Sigmoid colon (tissue), 6 donors: ENCODE measurements at regions not wholly inside any gene's neighbourhood (a gene's known extent, or its start where the extent isn't known, plus 50 kb on each side); places are given as distances from the start of the nearest gene placed in this dataset.

Experiments
- DNase-seq: peaks from one replicate; pipeline ENCODE4 v3.0.0-alpha.2; 2019
- H3K27ac ChIP-seq, 4 donors: fragments of 200-600 bp; sonication (generic); one replicate each; pipeline ENCODE4 v1.5.1; 2016 to 2019; ENCODE audit warnings: mild to moderate bottlenecking in 1 of 4
- H3K27me3 ChIP-seq, 3 donors: fragments of 200-600 bp; sonication (generic); one replicate each; pipeline ENCODE4 v1.5.1; 2019; ENCODE audit warnings: mild to moderate bottlenecking in 1 of 3
- H3K36me3 ChIP-seq, 4 donors: fragments of 200-600 bp; sonication (generic); one replicate each; pipeline ENCODE4 v1.5.1; 2016 to 2019
- H3K4me1 ChIP-seq, 4 donors: fragments of 200-600 bp; sonication (generic); one replicate each; pipeline ENCODE4 v1.5.1; 2017 to 2019
- H3K4me3 ChIP-seq, 4 donors: fragments of 200-600 bp; sonication (generic); one replicate each; pipeline ENCODE4 v1.5.1; 2017 to 2019; ENCODE audit warnings: mild to moderate bottlenecking in 2 of 4, moderate library complexity in 1 of 4
- H3K9me3 ChIP-seq, 4 donors: fragments of 200-600 bp in 3 of 4; sonication (generic) in 3 of 4; one replicate each; pipeline versions ENCODE4 v1.5.1 to v1.6.1; 2013 to 2019
- EP300 ChIP-seq, 4 donors: sonication (generic); formaldehyde crosslinking; IDR thresholded peaks; one replicate each; pipeline ENCODE4 v1.6.1; 2017; ENCODE audit warnings: antibody characterized with exemption in 4 of 4
- POLR2A ChIP-seq, 2 donors: fragments of 450-650 bp; IDR thresholded peaks; one replicate each; pipeline ENCODE4 v1.6.1; 2016; ENCODE audit warnings: antibody characterized with exemption in 2 of 2, mild to moderate bottlenecking in 2 of 2, moderate library complexity in 2 of 2
- POLR2AphosphoS5 ChIP-seq, 4 donors: sonication (generic); formaldehyde crosslinking; IDR thresholded peaks; one replicate each; pipeline ENCODE4 v1.6.1; 2017; ENCODE audit warnings: antibody characterized with exemption in 4 of 4
- WGBS, 2 donors: extraction: QIAGEN DNeasy Blood & Tissue Kit; methylation state at CpG; one replicate each; pipeline ENCODE4 v1.1.7; 2013; 5-methylcytosine and 5-hydroxymethylcytosine counted together
- intact Hi-C: fragments of 100-400 bp; cut with DNase I; formaldehyde crosslinking; loops from one replicate; pipeline ENCODE4 v1.15.1; 2023
- TF ChIP-seq, protein P1 (sequence below), 4 experiments: fragments of 450-650 bp in 3 of 4; fragments of 200-600 bp in 1 of 4; IDR thresholded peaks; one replicate each; pipeline ENCODE4 v1.5.1; 2016 to 2019; ENCODE audit warnings: antibody characterized with exemption in 4 of 4, mild to moderate bottlenecking in 3 of 4, moderate library complexity in 2 of 4
- donor health status: healthy with polysubstance abuse.
- donor health status: healthy.

DNA sequence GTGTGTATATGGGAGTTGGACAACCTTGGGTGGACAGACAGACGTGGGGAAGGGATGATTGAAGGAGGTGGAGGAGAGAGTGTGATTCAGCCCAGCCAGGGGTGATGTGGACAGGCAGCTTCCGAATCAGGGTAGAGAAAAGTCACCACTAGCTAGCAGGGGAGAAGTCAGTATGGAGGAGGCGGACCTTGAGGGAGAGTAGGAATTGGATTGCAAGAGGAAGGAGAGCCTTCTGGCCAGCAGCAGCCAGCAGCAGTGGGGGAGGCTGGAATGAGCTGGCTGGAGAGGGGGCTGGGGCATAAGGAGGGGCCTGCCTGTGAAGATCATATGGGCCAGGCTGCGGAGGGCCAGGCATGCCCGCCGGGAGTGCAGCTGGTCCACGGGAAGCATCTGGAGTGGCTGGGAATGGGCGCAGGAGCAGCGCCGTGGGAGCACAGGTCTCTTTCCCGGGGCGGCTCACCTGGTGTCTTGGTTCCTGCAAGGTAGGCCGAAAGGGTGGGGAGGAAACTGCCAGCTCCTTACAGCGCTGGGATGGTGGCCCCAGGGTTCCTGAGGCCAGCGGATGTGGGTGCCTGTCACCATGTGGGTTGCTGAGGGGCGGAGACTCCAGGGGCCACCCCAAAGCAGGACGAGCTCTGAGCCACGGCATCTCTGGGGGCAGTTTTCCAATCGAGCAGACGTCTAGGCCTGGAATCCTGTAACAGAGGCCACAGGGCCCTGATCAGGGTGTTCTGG lies 235.3 kb downstream of the SEC14L1 start:
- 46 to 78% methylated on average over 20 of the region's 20 CpGs for WGBS, 2 donors
- DNase-seq, result peak; percentile 78
- intact Hi-C loops, result no loop called here
- peaks cover 0 to 85% (median 82%) of the 10 kb centered on the region in 4 donors for H3K4me1 ChIP-seq
- H3K36me3 ChIP-seq, result no peaks in the 10 kb centered on the region
- TF ChIP-seq EP300 (IDR thresholded peaks at IDR 0.05), result peak in 1 of 4 donors; percentile 7
- no peak for TF ChIP-seq POLR2A (IDR thresholded peaks at IDR 0.05)
- peak in 2 of 4 donors; percentile 18 to 36 for TF ChIP-seq POLR2AphosphoS5 (IDR thresholded peaks at IDR 0.05)
- TF ChIP-seq, protein P1, sequence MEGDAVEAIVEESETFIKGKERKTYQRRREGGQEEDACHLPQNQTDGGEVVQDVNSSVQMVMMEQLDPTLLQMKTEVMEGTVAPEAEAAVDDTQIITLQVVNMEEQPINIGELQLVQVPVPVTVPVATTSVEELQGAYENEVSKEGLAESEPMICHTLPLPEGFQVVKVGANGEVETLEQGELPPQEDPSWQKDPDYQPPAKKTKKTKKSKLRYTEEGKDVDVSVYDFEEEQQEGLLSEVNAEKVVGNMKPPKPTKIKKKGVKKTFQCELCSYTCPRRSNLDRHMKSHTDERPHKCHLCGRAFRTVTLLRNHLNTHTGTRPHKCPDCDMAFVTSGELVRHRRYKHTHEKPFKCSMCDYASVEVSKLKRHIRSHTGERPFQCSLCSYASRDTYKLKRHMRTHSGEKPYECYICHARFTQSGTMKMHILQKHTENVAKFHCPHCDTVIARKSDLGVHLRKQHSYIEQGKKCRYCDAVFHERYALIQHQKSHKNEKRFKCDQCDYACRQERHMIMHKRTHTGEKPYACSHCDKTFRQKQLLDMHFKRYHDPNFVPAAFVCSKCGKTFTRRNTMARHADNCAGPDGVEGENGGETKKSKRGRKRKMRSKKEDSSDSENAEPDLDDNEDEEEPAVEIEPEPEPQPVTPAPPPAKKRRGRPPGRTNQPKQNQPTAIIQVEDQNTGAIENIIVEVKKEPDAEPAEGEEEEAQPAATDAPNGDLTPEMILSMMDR (IDR thresholded peaks at IDR 0.05), result no peak
- peak overlapping the region; percentile 95 to 99 (median 99) for H3K27ac ChIP-seq
- no peaks in the 10 kb centered on the region for H3K9me3 ChIP-seq
- H3K4me3 ChIP-seq, result peak overlapping the region; percentile 11 to 99 (median 89)
- H3K27me3 ChIP-seq, result no peaks in the 10 kb centered on the region

DNA sequence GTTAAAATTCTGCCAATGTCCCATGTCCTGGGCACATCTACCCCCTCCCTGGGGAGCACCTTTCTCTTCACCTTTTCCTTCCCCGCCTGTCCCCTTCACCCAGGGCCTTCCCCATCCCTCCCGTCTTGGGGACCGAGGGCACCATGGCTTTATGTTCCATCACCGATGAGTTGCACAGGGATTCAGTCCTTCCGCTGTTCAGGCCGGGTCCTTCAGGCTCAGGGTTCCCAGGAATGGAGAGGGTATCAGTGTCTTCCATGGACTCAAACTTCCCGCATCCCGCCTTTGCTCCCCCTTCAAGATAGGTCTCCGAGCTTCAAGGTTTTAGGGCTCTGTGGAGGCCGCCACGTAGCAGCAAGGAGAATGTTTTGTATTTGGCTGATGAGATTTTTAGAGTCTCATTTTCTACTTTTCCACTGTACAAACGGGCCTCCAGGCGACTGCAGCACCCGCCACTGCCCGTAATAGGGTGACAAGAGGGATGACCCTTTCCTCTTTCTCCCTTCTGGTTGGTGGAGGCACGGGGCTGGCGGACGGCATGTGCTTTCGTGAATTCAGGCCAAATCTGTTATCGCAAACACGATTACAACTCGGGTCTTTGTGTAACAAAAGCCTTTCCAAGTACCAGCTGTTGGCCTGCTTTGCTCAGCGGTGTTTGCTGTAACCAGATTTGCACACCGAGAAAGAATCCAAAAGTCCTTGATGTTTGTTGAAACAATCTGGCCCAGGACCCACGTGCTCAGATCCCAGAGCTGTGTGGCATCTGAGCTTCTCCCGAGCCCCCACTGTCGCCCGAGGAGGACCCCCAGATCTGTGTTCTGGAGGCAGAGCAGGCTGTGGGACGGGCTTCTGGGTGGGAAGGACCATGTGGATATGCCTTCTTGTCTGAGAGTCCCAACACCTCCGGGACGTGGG lies 236.3 kb downstream of the SEC14L1 start:
- no peaks in the 10 kb centered on the region for H3K27me3 ChIP-seq
- H3K4me1 ChIP-seq, result peaks cover 0 to 85% (median 82%) of the 10 kb centered on the region in 4 donors
- H3K36me3 ChIP-seq, result no peaks in the 10 kb centered on the region
- TF ChIP-seq POLR2A (IDR thresholded peaks at IDR 0.05) (no peak), POLR2AphosphoS5 (IDR thresholded peaks at IDR 0.05) (peak; percentile 14 to 59 (median 50))
- TF ChIP-seq, protein P1 (IDR thresholded peaks at IDR 0.05), result no peak
- H3K4me3 ChIP-seq, result peak overlapping the region; percentile 10 to 99 (median 89)
- DNase-seq, result peak; percentile 78
- WGBS, 2 donors, result 79 to 80% methylated on average over 31 of the region's 31 CpGs
- peak overlapping the region; percentile 95 to 99 (median 99) for H3K27ac ChIP-seq
- intact Hi-C loops, result no loop called here
- no peaks in the 10 kb centered on the region for H3K9me3 ChIP-seq

DNA sequence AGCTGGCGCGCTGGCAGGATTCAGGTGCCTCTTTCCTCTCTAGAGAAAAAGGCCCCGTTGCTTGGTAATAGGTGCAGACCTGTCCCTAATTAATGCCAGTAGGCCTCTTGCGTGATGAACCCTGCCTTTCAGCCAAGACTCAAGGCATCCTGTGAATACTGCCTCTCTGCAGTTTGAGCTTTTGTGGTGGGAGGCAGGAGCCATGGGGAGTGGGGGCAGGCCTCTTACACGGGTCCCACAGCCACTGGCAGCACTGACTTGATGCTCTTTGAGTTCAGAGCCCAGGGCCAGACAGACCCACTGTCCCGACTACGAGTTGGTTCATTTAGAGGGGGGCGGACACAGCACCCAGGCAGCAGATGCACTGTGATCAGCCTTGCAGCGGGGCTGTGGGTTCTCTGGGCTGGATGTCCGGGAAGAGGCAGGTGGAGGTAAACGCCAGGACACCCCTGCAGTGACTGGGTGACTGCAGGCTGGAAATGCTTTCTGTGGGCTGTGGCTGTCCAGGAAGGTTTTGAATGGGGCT lies 237.0 kb downstream of the SEC14L1 start:
- DNase-seq, result no peak
- Histone ChIP-seq H3K36me3 (no peaks in the 10 kb centered on the region), H3K9me3 (no peaks in the 10 kb centered on the region), H3K27ac (peak overlapping the region; percentile 95 to 99 (median 99)), H3K27me3 (no peaks in the 10 kb centered on the region), H3K4me3 (peak overlapping the region in 3 of 4 donors; percentile 4 to 99 (median 12)), H3K4me1 (peaks cover 0 to 85% (median 82%) of the 10 kb centered on the region in 4 donors)
- intact Hi-C loops, result no loop called here
- 86 to 89% methylated on average over 11 of the region's 11 CpGs for WGBS, 2 donors
- TF ChIP-seq POLR2A (IDR thresholded peaks at IDR 0.05) (no peak), EP300 (IDR thresholded peaks at IDR 0.05) (no peak), POLR2AphosphoS5 (IDR thresholded peaks at IDR 0.05) (no peak)
- TF ChIP-seq, protein P1 (IDR thresholded peaks at IDR 0.05), result no peak

DNA sequence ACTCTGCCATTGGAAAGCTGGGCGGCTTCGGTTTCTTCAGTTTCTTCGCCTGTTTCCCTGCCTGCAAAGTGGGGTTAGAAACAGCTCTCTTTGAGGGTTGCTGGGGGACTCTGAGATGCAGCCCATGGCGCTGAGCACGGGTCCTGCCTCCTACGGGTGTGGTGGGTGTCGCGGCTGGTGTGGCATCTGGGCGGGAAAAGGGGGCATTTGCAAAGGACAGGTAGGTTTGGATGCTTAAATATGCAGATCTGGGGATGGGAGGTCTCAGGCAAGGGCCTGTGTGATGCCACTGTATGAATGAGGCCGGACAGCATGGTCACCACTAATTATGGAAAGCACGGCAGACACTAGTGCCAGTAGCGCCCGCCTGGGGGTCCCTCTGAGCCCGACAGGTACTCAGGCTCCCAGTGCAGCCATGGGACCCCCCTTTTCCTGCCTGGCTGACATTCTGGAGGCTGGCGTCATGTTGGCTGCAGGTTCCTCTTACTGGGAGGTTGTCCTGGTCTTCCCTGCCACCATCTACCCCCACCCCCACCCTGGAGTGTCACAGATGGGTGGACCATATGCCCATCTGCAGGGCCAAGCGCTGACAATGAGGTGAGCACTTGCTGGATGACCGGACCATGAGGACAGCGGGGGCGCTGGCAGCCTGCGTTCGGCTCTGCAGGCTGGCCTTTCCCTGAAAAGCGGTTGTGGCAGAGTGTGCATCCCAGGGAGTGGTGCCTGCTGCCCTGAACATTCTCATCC lies 237.7 kb downstream of the SEC14L1 start:
- DNase-seq, result peak; percentile 72
- peak overlapping the region; percentile 95 to 99 (median 99) for H3K27ac ChIP-seq
- H3K27me3 ChIP-seq, result no peaks in the 10 kb centered on the region
- peaks cover 0 to 92% (median 89%) of the 10 kb centered on the region in 4 donors for H3K4me1 ChIP-seq
- H3K36me3 ChIP-seq, result no peaks in the 10 kb centered on the region
- 93 to 95% methylated on average over 22 of the region's 22 CpGs for WGBS, 2 donors
- no peaks in the 10 kb centered on the region for H3K9me3 ChIP-seq
- no peak for TF ChIP-seq EP300 (IDR thresholded peaks at IDR 0.05)
- TF ChIP-seq POLR2AphosphoS5 (IDR thresholded peaks at IDR 0.05), result no peak
- TF ChIP-seq, protein P1 (IDR thresholded peaks at IDR 0.05), result no peak
- no peak for TF ChIP-seq POLR2A (IDR thresholded peaks at IDR 0.05)
- intact Hi-C loops, result no loop called here
- no peak overlapping the region for H3K4me3 ChIP-seq
